IPS-NIHi11 (cell line): ENCODE measurements at regions not wholly inside any gene's neighbourhood (a gene's known extent, or its start where the extent isn't known, plus 50 kb on each side); places are given as distances from the start of the nearest gene placed in this dataset.

Experiments
- DNase-seq: peaks from one replicate; pipeline ENCODE4 v3.0.0; 2012; ENCODE audit warnings: mixed read lengths, low spot score

DNA sequence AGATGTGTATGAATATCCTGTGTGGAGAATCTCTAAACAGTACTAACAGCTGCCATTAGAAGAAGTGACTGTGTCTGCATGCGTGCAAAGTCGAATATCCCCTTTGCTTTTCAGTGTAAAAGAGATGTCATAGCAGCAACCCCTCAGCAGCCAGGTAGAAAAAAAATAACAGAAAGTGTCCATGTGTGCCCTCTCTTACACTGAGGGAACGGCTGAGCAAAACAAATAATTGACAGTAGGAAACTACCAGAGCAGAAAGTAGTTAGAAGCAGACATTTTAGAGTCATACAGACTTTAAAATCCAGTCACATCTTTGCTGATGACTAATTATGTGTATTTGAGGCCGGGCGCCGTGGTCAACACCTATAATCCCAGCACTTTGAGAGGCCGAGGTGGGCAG, 370.8 kb downstream of the GPM6A start:
- DNase-seq = no peak

DNA sequence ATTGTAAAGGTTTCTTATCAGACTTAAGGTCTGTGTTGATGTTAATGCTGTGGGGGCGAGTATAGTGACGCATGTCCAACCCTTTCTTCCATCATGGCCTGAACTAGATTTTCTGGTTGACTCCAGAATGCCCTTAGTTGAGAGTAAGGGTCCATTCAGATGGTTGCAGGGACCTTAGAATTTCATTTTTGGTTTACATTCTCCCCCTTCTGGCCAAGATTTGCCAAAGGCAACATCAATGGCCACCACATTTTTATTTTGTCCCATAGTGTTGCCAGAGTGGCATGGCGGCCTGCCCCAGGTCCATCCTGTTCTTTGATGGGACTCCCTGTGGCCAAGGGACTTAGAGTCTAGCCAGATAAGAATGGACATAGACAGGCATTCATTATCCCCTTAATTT, 368.5 kb downstream of the GPM6A start:
- peak; percentile 11 for DNase-seq

DNA sequence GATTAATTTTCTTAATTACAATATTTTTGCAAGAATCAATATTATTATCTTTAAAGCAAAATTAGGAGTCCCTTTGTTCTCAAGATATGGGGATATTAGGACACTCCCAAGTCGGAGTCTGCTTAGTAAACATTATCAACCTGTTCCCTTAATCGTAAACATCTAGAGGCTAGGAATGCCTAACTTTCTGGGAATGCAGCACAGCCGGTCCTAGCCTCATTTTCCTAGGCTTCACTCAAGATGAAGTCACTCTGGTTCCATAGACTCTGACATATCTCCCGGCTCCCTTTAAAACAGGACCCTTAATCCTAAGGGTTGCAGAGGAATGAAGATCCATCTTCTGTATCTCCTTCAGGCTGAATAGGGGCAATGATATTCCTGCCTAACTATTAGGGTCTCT, 367.6 kb downstream of the GPM6A start:
- no peak for DNase-seq

DNA sequence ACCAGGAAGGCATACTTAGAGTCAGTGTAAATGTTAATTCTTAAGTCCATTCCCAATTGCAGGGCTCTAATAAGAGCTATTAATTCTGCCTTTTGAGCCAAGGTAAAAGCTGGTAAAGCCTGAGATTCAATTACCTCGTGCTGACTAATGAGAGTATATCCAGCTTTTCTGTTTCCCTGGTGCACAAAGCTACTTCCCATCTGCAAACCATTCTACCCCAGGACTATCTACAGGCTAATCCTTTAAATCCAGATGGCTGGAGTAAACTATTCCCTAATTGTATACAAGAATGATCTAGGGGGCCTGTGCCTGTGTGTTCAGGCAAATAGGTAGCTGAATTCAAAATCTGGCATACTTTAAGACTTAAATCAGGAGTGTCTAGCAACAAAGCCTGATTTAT, 365.0 kb downstream of the GPM6A start:
- no peak for DNase-seq

DNA sequence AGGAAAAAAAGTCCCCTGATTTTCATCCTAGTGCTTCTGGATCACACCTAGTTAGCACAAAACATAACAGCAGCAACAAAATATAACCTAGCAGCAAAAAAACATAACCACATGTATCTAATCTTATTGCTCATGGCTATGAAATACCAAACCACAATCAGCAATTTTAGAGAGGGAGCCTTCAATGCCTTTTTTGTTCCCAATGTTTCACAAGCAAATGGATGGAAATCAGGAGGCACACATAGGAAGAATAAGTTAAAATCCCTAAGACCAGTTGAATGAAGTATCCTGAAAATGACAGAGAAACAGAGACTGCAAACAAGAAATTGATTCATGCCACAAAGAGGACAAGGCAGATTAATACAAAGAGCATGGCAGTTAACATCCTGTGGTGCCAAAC, 361.6 kb downstream of the GPM6A start:
- DNase-seq = no peak

DNA sequence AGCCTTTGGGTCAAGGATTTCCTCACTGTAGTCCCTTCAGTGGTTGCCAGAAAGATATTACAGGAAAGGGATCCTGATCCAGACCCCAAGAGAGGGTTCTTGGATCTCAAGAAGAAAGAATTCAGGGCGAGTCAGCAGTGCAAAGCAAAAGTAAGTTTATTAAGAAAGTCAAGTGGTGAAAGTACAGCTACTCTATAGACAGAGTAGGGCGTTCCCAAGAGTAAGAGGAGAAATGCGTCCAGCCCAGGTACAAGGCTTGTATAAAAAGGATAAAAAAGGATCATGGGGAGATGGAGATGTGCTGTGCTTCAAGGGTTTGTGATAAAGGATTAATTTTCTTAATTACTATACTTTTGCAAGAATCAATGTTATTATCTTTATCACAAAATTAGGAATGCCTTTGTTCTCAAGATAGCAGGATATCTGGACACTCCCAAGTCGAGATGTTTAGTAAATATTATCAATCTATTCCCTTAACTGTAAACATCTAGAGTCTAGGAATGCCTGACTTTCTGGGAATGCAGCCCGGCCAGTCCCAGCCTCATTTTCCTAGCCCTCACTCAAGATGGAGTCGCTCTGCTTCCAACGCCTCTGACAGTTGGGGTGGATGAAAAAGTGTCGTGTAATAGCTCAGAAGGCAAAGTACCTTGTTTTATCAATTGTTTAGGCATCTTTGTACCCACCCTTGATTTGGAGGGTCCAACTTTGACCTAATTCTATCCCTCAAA, 360.7 kb downstream of the GPM6A start:
- no peak for DNase-seq

DNA sequence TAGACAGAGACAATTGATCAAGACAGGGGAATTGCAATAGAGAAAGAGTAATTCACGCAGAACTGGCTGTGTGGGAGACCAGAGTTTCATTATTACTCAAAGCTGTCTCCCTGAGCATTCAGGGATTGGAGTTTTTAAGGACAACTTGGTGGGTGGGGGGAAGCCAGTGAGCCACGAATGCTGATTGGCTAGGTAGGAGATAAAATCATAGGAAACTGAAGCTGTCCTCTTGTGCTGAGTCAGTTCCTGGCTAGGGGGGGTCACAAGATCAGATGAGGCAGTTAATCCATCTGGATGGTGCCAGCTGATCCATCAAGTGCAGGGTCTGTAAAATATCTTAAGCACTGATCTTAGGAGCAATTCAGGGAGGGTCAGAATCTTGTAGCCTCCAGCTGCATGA, 358.6 kb downstream of the GPM6A start:
- no peak for DNase-seq

DNA sequence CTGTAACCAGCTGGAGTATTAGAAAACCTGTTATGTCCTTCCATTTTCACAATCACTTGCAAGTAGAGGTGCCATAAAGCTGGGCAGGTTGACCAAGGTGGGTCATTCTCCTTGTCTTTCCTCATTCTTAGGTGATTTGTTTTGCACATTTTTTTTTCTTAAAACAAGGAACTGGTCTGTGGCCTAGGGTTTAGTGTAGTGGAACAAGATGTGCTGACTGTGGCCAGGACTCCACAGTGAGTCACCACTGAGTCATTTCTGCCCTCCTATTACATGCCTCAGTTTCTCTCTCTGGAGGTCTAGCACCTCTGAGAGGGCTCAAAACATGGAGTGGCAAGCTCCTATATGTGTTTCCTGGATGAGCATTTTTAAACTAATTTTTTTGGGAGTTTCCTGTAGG, 355.9 kb downstream of the GPM6A start:
- DNase-seq = no peak

DNA sequence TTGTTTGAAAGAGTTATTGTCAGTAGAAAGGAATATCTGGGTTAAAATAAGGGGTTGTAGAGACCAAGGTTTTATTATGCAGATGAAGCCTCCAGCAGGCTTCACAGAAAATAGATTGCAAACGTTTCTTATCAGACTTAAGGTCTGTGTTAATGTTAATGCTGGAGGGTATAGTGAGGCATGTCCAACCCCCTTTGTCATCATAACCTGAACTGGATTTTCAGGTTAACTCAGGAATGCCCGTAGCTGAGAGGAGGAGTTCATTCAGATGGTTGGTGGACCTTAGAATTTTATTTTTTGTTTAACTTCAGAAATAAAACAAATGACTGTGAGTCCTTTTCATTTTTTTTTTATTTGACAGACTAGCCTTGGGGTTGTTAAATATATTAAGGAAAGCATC, 354.1 kb downstream of the GPM6A start:
- DNase-seq = no peak

DNA sequence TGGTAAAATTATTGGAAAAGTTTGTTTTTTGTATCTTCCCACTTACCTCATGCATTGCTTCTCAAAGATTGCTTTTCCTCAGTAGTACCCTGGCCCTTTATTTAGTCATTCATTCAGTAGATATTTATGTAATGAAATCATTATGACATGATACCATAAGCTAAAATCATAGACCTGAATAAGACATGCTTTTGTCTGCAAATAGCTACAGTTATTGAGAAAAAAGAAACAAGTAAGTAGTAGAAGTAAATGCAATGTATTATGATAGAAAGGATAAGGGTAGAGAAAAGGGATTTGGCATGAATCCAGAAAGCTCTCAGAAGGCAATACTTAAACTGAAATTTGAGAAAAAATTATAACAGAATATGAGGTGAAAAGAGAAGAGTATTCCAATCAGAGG, 352.5 kb downstream of the GPM6A start:
- no peak for DNase-seq

DNA sequence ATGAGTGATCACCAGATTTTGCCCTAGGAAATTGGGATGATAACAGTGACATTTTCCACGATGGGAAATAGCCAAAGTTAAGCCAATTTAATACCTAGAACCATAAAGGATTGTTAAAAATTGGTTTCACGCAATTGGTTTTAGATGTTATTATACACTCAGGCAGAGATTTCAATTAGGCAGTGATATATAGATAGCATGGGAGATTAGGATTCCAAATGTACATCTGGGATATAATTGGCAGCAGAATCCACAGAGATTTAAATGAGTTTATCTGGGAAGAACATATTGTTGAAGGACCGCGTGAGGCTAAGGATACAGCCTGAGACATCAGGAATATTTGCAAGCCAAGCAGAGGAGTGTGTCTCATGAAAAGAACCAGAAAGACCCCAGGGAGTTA, 351.6 kb downstream of the GPM6A start:
- no peak for DNase-seq

DNA sequence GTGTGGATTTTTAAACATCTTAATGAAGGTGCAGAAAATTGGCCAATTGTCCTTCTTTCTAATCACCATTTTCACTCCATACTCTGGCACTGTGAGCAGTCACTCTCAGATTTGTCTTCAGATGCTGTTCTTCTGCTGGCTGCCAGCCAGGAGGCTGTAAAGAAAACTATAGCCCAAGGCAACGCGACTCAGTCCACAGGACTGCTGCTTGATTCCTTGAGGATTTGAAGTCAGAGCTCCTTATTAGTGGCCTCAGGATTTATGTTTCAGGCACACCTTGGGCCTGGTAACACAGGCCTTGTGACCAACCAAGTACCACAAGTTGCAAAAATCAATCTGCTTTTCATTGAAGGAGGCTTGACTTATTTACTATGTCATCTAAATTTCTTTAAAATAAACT, 342.6 kb downstream of the GPM6A start:
- peak; percentile 4 for DNase-seq

DNA sequence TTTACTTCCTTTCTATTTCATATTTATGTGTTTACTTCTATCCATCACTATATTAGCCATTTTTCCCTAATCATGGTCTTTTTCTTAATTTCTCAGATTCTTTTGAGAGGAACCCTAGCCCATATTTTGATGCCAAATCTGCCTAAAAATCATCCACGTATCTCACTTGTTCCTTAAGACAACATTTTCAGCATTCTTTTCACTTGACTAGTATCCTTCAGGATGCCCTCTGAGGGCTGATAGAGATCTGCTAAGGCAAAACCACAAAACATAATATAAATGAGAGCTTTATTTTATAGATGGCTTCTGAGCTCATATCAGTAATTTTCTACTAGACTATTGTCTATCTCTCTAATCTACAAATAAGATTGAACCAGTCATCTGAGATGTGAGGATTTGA, 341.9 kb downstream of the GPM6A start:
- DNase-seq = no peak

DNA sequence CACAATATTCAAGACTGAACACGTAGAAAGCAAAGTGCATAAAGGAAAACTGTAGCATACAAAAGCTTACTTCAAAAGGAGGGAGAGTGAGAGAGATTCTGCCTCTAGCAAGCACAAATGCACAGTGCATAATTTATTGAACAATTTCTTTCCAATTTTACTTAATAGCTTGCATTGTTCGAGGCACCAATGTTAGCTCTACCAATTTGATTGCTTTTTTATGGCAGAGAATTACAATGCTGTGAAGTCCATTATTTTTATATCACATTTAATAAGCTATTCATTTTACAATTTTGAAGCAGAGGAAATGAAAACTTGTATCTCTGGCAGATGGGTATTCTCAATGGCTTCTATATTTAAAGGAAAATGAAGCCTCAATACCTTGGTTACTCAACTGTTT, 331.7 kb downstream of the GPM6A start:
- no peak for DNase-seq

DNA sequence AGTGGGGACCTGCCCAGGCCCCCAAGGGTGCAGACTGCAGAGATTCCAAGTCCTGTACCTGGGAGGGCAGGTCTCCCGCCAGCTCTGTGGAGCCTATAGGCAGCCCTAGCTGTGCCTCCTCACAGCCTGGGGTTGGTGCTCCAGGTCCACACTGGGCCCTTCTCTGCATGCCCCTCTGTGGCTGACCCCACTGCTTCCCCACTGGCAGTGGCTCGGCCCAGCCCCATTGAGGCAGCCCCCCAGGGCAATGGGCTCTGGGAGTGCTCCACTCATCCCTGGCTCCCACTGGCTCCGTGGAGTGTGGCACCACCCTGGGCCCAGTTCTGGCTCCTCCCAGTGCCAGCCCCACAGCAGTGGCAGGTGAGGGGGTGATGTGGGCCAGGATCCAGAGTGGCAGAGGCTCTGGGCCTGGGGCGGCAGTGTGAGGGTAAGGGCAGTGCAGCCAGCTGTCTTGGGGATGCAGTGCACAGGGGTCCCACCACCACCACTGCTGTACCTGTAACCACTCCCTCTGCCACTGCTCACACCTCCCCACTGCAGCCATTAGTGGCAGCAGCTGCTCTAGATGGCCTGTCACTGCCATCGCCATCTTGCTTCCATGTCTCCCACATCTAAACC, 312.2 kb downstream of the GPM6A start:
- DNase-seq = no peak

DNA sequence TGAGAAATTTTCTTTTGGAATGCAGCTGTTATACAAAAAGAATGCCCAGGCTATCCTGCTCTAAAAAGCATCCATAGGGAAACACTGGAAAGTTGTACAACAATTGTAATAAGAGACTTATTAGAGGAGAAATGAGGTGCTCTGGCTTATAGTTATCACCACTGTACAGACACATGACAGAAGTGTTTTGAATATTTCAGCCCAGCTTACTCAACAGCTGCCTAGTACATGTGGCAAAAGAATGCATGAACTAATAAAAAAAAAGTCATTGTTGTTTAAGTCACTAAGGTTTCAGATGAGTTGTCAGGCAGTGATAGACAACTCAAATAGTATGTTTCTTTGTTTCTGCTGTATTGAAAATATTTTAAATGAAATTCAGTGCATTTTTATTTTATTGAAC, 307.7 kb downstream of the GPM6A start:
- no peak for DNase-seq

DNA sequence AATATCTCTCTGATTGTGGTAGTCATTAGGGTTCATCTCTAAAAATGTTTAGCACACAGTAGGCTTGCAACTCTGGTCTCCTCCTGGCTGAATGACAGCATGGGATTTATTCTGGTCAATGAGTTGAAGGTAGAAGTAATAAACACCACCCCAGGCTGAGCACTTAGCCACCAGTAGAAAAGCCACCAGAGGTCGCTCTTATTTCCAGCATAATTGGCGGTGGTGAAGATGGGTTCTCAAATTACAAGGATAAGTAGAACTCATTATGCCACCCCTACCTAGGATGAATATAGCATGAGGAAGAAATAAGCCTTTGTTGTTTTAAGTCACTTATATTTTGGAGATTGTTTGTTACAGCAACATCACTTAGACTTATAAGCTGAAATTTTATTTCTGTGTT, 302.7 kb downstream of the GPM6A start:
- DNase-seq = peak; percentile 50

DNA sequence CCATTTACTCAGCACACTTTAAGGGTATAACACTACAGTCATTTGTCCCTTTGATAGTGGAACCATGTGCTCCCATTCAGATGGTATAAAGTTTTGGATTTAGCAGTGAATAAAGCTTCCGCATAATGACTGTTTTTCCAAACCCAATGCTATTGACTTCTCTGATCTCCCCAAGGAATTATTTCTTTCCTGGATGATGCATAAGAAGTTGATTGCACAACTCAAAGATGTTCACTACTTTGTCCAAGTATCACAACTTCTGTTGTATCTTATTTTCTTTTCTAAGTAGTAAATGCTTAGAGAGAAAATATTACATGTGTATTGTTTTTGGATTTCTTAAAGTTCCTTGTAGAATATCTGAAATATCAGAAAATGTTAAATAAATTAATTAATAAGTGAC, 300.2 kb downstream of the GPM6A start:
- DNase-seq = no peak

DNA sequence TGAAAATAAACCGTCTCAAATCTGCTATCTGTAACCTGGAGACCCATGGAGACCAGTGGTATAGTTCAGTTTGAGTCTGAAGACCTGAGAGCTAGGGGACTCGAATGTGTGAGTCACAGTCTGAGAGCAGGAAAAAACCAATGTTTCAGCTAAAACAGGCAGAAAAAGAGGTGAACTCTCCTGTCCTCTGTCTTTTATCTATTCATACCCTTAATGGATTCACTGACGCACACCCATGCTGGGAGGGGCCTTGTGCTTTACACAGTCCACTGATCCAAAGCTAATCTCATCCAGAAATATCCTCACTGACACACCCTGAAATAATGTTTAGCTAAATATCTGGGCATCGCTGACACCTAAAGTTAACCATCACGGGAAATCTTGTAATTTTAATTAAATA, 297.9 kb downstream of the GPM6A start:
- DNase-seq = no peak

DNA sequence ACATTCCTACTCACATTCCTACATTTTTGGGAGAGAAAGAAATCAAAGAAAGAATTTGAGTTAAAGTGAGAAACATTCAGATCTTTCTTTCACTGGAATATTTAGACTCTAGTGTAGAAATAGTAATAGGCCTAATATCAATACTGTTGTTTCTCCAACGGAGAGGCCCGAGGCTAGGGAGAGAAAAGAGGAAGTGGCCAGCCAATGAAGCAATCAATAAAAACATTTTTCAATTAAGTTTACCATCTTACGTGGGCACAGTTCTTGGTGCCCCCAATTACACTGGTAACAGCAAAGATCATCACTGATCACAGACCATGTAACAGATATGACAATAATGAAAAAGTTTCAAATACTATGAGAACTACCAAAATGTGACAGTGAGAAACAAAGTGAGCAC, 281.4 kb downstream of the GPM6A start:
- DNase-seq = no peak

DNA sequence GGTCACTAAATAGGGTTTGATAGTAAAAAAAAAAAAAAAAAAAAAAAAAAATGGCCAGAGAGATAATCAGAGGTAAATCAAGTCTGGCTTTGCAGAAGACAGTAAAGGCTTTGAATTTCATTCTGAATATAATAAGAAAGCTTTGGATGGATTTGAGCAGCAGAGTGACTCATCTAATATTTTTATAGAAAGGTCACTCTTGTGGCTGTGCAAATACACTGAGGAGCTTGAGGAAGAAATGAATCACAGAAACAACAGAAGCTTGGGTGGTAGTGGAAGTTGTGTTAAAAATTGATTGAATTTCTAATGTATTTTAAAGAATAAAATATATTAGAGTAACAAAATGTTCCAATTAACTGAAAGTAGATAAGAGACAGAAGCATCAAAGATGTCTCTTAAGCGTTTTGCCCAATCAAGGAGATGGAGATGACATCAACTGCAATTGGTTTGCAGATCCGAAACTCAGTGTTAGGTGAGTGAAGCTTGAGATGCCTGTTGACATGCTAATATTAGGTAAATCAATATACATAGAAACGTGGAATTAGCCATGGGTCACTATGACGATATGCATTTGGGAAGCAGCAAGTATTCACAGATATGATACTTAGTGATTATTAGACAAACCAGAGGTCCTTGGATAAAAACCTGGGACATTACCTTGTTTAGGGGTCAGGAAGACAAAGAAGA, 280.5 kb downstream of the GPM6A start:
- DNase-seq = no peak

DNA sequence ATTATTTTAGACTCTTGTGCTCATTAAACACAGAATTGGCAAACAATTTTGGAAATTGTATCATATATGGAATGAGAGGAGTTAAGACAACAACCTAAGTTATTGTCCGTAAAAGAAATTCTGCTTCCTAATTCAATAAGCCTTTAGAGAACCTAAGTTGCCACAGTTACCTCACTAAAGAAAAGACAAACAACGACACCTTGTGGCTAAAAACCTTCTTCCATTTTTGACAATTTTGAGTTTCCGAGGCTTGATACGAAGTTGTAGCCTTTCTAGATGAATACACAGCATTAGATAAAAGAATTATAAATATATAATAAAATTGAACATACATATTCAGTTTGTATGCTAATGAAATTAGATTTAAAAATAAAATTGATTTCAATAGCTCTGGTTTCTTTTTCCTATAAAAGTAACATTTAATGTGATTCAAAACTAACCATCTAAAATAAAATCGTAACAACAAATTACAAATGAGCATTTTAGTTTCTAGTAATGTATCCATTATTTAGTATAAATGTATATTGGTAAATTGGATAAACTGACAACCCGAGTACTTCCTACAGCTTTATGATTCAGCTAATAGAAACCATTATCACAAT, 275.1 kb downstream of the GPM6A start:
- DNase-seq = peak; percentile 47

DNA sequence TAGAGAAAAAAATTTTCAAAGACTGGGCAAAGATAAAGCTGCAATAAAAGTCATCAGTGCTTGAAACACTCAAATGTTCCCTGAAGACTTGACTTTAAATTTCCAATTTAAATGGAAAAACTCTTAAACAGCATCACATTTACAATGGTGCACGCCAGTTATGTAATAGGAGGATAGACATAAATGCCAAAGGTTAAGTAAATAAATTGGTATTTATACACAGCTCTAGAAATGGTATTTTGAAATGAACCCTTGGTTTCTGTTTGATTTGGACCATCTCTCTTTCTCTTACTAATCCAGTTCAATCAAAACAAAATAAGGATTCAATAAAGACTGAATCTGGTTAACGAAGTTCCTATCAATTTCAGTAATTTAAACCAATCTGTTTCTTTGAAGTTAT, 272.6 kb downstream of the GPM6A start:
- DNase-seq = no peak
